Fibroblast of lung (primary cell): ENCODE measurements at regions not wholly inside any gene's neighbourhood (a gene's known extent, or its start where the extent isn't known, plus 50 kb on each side); places are given as distances from the start of the nearest gene placed in this dataset.

Source experiments
- DNase-seq, 2 donors: peaks; one replicate each; pipeline versions ENCODE4 v3.0.0 to v3.0.0-alpha.2; 2010; ENCODE audit warnings: low read depth in 2 of 2
- H2AFZ ChIP-seq: 2 replicates; pipeline ENCODE4 v1.5.1; 2012; ENCODE audit warnings: low read length, control low read depth, inconsistent platforms
- H3K27ac ChIP-seq: 2 replicates; pipeline ENCODE4 v1.5.1; 2011; ENCODE audit warnings: low read length, control low read depth; ENCODE audit not compliant: insufficient read depth
- H3K27me3 ChIP-seq: 2 replicates; pipeline ENCODE4 v1.5.1; 2011; ENCODE audit warnings: mild to moderate bottlenecking, low read length; ENCODE audit not compliant: control insufficient read depth, insufficient read depth
- H3K36me3 ChIP-seq: 2 replicates; pipeline ENCODE4 v1.5.1; 2011; ENCODE audit warnings: low read length; ENCODE audit not compliant: control insufficient read depth, insufficient read depth
- H3K4me1 ChIP-seq: 2 replicates; pipeline ENCODE4 v1.5.1; 2011; ENCODE audit warnings: low read length; ENCODE audit not compliant: control insufficient read depth, insufficient read depth; ENCODE audit errors: extremely low read depth
- H3K4me2 ChIP-seq: 2 replicates; pipeline ENCODE4 v1.5.1; 2011; ENCODE audit warnings: low read length, control low read depth; ENCODE audit not compliant: insufficient read depth; ENCODE audit errors: extremely low read depth
- H3K4me3 ChIP-seq, 4 experiments: fragments of 200-600 bp in 1 of 4; sonication (generic) in 1 of 4; replicated peaks in 1 of 4; 2 replicates each; pipeline ENCODE4 v1.5.1; 2011 to 2016; ENCODE audit warnings: low read length in 4 of 4, low read depth in 3 of 4, mild to moderate bottlenecking in 3 of 4, control low read depth in 2 of 4, inconsistent platforms in 1 of 4, mixed read lengths in 1 of 4; ENCODE audit not compliant: insufficient read depth in 1 of 4; ENCODE audit errors: control extremely low read depth in 1 of 4
- H3K79me2 ChIP-seq: 2 replicates; pipeline ENCODE4 v1.5.1; 2012; ENCODE audit warnings: mild to moderate bottlenecking, low read length, inconsistent platforms; ENCODE audit not compliant: control insufficient read depth, insufficient read depth
- H3K9ac ChIP-seq: 2 replicates; pipeline ENCODE4 v1.5.1; 2011; ENCODE audit warnings: mild to moderate bottlenecking, low read length, control low read depth; ENCODE audit not compliant: insufficient read depth
- H3K9me3 ChIP-seq: 2 replicates; pipeline ENCODE4 v1.5.1; 2012; ENCODE audit warnings: low read depth, low read length; ENCODE audit not compliant: control insufficient read depth, insufficient read depth
- H4K20me1 ChIP-seq: 2 replicates; pipeline ENCODE4 v1.5.1; 2011; ENCODE audit warnings: low read length; ENCODE audit not compliant: control insufficient read depth, insufficient read depth; ENCODE audit errors: extremely low read depth
- EZH2 ChIP-seq: IDR thresholded peaks from 2 replicates; pipeline ENCODE4 v1.5.1; 2012; ENCODE audit warnings: low read length, control low read depth, mild to moderate bottlenecking; ENCODE audit errors: missing control alignments
- TF ChIP-seq, protein P1 (sequence below), 2 donors: IDR thresholded peaks in 1 of 2; conservative IDR thresholded peaks in 1 of 2; 1 replicate in 1 of 2; 2 replicates in 1 of 2; pipeline ENCODE4 v1.5.1; 2011 to 2012; ENCODE audit warnings: low read length in 2 of 2, control low read depth in 1 of 2, inconsistent platforms in 1 of 2, low read depth in 1 of 2, mild to moderate bottlenecking in 1 of 2

DNA sequence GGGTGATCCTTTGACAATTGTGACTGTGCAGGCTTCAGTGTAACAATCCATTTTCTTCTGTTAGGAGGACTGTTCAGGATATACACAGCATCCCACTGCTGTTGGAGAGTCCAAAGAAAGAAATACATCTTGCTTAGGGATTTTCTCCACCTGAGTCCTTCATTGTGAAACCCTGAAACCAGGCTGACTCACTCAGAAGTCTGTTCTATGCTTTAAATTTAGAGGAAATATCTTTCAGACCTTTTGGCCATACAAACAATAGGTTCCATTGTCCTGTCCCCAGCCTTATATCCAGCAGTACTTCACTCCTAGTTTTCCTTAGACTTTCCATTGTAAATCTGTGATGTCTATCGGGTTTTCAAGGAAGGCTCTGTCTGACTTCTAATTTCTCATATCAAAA lies 379.1 kb downstream of the SUCLA2 start:
- no peaks in the 10 kb centered on the region for H3K9me3 ChIP-seq
- TF ChIP-seq, protein P1, sequence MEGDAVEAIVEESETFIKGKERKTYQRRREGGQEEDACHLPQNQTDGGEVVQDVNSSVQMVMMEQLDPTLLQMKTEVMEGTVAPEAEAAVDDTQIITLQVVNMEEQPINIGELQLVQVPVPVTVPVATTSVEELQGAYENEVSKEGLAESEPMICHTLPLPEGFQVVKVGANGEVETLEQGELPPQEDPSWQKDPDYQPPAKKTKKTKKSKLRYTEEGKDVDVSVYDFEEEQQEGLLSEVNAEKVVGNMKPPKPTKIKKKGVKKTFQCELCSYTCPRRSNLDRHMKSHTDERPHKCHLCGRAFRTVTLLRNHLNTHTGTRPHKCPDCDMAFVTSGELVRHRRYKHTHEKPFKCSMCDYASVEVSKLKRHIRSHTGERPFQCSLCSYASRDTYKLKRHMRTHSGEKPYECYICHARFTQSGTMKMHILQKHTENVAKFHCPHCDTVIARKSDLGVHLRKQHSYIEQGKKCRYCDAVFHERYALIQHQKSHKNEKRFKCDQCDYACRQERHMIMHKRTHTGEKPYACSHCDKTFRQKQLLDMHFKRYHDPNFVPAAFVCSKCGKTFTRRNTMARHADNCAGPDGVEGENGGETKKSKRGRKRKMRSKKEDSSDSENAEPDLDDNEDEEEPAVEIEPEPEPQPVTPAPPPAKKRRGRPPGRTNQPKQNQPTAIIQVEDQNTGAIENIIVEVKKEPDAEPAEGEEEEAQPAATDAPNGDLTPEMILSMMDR (conservative IDR thresholded peaks at IDR 0.05 in 1 of 2, IDR thresholded peaks at IDR 0.05 in 1 of 2; ENCODE audit: low read depth in 1 of 2, low read length in 2 of 2) = no peak
- TF ChIP-seq EZH2 = no peak
- H3K27ac ChIP-seq = no peak overlapping the region
- no peaks in the 10 kb centered on the region for H4K20me1 ChIP-seq
- no peaks in the 10 kb centered on the region for H3K36me3 ChIP-seq
- H3K79me2 ChIP-seq = no peaks in the 10 kb centered on the region
- no peak overlapping the region for H3K4me3 ChIP-seq
- H3K4me2 ChIP-seq = no peak overlapping the region
- H3K9ac ChIP-seq = no peak overlapping the region
- peak; percentile 18 to 36 for DNase-seq
- H2AFZ ChIP-seq = no peak overlapping the region
- H3K4me1 ChIP-seq = no peaks in the 10 kb centered on the region
- H3K27me3 ChIP-seq = peaks cover 2% of the 10 kb centered on the region

DNA sequence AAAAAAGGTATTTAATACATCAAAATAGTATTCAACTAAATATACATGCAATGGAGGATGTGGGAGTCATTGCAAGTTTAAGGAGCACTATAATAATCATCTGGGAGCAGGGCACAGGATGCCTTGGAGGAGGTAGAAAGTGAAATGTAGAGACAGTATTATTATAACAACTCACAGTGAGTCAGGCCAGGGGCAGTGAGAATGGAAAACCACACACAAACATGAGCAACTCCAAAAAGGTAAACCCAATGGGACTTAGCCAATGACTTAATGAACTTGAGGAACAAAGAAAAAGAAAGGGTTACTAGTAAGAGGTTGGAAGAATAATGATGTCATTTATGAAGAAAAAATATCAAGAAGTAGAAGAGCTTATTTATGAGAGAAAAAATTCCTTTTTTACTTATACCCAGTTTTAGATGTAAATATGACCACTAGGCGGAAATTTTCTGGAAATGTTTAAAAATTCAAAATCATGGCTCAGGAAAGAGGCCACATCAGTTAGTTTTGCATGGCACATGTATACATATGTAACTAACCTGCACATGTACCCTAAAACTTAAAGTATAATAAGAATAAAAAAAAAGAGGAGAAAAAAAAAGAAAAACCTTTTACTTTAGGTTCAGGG lies 389.3 kb downstream of the SUCLA2 start:
- H3K9me3 ChIP-seq = no peaks in the 10 kb centered on the region
- no peak overlapping the region for H3K4me3 ChIP-seq
- no peak overlapping the region for H3K4me2 ChIP-seq
- H3K9ac ChIP-seq = no peak overlapping the region
- no peaks in the 10 kb centered on the region for H3K4me1 ChIP-seq
- TF ChIP-seq, protein P1 (conservative IDR thresholded peaks at IDR 0.05 in 1 of 2, IDR thresholded peaks at IDR 0.05 in 1 of 2; ENCODE audit: low read depth in 1 of 2, low read length in 2 of 2) = no peak
- no peak for TF ChIP-seq EZH2
- H3K27ac ChIP-seq = no peak overlapping the region
- no peaks in the 10 kb centered on the region for H3K36me3 ChIP-seq
- no peak overlapping the region for H2AFZ ChIP-seq
- H4K20me1 ChIP-seq = no peaks in the 10 kb centered on the region
- H3K79me2 ChIP-seq = no peaks in the 10 kb centered on the region
- no peaks in the 10 kb centered on the region for H3K27me3 ChIP-seq
- DNase-seq = peak in 1 of 2 donors; percentile 72

GRCh38 chr13:47610687-47611086 lies 390.4 kb downstream of the SUCLA2 start:
- no peak overlapping the region for H3K9ac ChIP-seq
- TF ChIP-seq, protein P1 (conservative IDR thresholded peaks at IDR 0.05 in 1 of 2, IDR thresholded peaks at IDR 0.05 in 1 of 2; ENCODE audit: low read depth in 1 of 2, low read length in 2 of 2) = no peak
- TF ChIP-seq EZH2 = no peak
- no peaks in the 10 kb centered on the region for H3K36me3 ChIP-seq
- H3K4me1 ChIP-seq = no peaks in the 10 kb centered on the region
- H3K27ac ChIP-seq = no peak overlapping the region
- no peaks in the 10 kb centered on the region for H3K27me3 ChIP-seq
- H3K4me3 ChIP-seq = no peak overlapping the region
- H4K20me1 ChIP-seq = no peaks in the 10 kb centered on the region
- no peak for DNase-seq
- no peaks in the 10 kb centered on the region for H3K79me2 ChIP-seq
- H2AFZ ChIP-seq = no peak overlapping the region
- H3K9me3 ChIP-seq = no peaks in the 10 kb centered on the region
- H3K4me2 ChIP-seq = no peak overlapping the region
